GM21367 (cell line): ENCODE measurements at regions not wholly inside any gene's neighbourhood (a gene's known extent, or its start where the extent isn't known, plus 50 kb on each side); places are given as distances from the start of the nearest gene placed in this dataset.

Source experiments
- ATAC-seq: cut with Tn5 transposase; IDR thresholded peaks from one replicate; pipeline ENCODE4 v1.9.1; 2021; ENCODE audit not compliant: unreplicated experiment

GRCh38 chr1:221834698-221835513, 93.0 kb upstream of the DUSP10 start:
- ATAC-seq, result no peak

DNA sequence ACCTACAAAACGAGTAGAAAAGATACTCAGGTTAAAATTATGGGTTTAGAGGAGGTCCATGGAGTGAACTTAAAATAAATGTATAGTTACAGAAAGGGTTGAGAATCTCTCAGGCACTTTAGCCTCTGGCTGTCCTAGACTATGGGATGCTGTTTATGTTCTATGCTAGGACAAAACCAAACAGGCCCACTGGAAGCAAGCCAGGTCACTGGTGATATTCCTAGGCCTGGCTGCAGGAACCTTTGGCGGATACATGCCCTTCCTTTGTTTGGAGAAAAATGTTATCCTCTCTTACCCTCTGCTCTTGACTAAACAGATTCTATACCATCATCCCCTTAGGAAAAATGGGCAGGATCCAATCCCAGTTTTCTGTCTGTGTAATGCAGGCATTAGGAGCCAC, 90.7 kb upstream of the DUSP10 start:
- ATAC-seq, result no peak

DNA sequence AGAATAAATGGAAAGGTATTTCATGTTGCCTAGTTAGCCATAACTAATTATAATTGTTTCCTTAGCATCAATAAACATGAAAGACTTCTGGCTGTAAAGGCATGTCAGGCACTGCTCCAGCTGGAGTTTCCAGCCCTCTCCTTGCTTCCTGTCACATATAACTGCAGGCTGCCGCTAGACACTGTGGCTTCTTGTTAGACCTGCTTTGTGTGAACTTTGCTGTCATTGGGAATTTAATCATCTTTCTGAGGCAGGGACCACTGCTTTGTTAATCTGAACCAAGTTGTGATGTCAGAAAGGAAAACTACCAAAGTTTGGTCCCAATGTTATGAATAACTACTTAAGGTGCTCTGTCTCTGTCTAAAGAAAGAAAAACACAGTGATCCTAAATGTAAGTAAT, 90.3 kb upstream of the DUSP10 start:
- no peak for ATAC-seq

DNA sequence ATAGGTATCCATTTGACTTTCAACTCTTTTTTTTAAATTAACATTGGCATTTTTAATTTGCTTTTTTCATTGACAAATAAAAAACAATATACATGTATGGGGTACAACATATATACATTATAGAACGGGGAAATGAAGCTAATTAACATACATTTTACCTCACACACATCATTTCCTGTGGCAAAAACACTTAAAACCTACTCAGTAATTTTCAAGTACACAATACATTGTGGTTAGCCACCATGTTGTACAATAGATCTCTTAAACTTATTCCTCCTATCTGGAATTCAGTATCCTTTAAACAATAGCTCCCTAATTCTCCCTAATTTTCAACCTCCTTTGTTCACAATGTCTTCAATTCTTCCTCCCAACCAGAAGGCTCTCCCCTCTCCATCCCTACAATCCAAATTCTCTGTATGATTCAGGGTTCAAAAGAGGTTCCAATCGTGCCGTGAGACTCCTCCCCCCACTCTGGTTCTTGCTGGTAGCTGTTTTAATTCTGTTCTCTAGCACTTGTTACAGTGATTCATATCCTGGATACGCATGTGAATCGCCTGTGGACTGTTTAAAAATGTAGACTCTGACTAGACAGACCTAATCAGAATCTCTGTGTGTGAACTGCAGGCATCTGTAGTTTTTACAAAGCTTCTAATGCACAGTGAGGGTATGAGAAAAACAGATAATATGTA, 87.6 kb upstream of the DUSP10 start:
- no peak for ATAC-seq

- ATAC-seq, result no peak
Measured at GRCh38 chr1:221827307-221827642, 85.4 kb upstream of the DUSP10 start.

DNA sequence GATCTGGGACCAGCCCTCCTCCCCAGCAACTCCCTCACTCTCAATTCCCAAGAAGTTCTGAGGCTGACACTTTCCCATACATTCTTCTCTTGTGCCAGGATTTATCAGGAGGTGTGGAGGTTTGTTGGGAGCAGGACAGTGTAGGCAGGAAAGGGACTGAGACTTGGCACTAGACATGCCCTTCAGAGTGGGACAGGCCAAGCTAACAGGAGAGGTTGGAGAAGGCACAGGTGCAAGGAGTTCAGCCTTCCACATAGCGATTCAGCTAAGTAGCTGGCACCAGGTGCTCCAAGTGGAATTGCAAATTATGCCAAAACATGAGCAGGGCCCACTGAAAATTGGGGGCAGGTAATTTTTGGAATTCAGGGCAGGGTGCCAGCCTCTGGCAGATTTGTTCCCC, 83.0 kb upstream of the DUSP10 start:
- ATAC-seq, result no peak

DNA sequence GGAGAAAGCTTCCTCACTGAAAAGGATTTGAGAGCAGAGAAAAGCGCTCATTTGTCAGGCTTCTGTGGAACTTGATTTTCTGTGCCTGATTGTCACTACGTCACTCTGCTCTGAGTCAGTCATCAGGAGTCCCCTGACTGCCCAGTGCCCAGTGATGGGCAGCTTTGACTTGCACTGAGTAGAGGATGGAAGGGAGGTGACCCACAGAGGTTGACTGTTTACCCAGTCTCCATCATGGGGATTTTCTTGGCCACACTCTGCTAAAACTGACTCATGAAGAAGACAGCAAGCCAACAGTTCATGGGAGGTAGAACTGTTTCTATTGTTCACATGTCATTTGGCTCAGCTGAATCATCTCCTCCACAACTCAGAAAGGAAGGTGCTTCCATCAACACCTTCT, 82.1 kb upstream of the DUSP10 start:
- no peak for ATAC-seq

- ATAC-seq, result peak; percentile 8
Measured at GRCh38 chr1:221823561-221823960, 81.7 kb upstream of the DUSP10 start.

DNA sequence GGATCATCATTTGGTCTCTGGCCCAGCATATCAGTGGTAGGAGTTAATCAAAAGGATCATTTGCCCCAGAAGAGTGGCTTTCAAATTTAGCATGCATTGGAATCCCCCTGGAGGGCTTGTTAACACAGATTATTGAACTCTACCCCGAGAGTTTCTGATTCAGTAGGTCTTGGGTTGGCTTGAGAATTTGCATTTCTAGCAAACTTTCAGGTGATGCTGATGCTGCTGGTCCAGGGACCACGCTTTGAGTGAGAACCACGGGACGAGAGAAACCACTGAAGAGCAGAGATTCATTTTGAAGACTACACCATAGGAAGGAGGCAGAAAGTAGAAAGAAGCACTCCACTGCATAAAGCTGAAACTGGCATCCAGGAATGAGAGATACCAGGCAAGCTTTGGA, 81.3 kb upstream of the DUSP10 start:
- peak; percentile 72 for ATAC-seq

- ATAC-seq, result no peak
Measured at GRCh38 chr1:221822591-221822990, 80.7 kb upstream of the DUSP10 start.

DNA sequence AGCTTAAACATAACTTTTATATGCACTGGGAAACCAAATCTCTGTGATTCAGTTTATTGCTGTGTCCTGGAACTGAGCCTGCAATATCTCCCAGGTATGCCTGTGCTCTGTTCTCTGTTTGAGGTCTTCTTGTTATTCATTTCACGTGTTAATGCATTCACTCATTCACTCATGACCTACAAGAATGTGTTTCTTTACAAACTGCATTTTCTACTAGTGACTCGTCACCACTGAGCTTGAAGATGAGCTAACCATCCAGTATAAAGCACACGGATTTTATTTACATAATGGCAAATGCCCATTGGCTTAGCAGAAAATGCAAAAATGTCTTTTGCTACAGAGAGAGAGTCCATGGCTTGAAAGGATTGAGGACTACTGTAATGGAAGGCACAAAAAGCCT, 75.0 kb upstream of the DUSP10 start:
- ATAC-seq, result no peak

- ATAC-seq, result no peak
Measured at GRCh38 chr1:221815660-221816059, 73.8 kb upstream of the DUSP10 start.

DNA sequence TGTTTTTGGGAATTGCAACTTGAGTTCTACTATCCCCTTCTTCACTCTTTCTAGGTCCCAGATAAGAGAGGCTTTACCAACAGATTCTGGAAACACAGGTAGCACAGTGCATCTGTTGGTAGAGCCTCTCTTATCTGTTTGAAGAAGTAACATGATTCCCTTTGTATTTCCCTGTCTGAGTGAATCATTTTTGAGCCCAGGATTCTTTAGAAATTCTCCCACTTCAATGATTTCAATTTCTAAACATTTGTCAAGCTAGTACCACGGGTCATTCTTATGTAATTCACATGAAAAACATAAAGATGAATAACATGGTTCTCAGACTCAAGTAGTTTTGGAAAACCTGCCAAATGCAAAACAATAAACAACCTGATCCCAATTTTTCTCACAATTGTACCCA, 72.0 kb upstream of the DUSP10 start:
- ATAC-seq, result no peak

GRCh38 chr1:221812905-221813597, 71.2 kb upstream of the DUSP10 start:
- ATAC-seq, result no peak

DNA sequence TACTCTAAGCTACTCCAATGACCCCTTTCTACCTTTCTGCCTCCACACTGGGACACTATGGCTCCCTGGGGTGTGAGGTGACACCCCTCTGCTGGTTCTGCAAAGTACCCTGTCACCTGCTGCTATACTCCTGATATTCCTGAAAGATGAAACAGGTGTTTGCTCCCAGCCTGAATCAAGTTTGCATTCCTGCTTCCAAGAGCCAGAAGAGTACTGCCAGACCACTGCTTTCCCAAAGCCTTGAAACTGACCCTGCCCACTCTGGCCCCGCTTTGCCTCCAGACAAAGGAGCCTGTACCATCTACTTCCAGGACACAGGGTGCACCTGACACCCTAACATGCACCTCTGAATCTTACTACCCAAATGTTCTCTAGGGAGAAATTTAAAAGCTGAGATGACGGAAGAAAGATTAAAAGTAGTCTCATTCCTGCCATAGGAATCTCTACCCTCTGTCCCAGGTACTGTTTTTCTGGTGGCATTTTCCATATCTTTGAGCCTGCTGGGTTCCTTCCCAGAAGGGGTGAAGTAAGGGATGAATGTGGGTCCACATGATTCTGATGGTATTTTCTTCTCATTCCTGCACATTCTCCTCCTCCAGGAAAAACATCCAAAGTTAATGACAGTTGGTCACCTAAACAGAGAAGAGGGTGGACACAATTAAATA, 70.3 kb upstream of the DUSP10 start:
- no peak for ATAC-seq

DNA sequence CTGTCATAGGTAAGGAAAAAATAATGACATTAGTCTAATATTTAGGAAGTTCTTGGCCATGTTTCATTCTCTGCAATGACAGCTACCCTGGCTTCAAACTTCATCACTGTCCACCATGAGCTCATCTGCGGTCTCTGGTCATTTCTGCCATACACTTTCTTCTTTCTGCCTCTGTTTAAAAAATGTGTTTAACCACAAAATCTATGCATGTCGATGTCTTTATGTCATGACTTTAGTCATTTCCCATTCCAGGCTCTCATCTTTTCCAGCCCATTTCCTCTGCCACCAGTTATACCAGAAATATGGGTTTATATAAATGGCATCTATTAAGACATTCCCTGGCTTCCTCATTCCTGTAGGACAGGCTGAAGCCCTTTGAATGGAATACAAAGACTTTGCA, 68.5 kb upstream of the DUSP10 start:
- ATAC-seq, result no peak

DNA sequence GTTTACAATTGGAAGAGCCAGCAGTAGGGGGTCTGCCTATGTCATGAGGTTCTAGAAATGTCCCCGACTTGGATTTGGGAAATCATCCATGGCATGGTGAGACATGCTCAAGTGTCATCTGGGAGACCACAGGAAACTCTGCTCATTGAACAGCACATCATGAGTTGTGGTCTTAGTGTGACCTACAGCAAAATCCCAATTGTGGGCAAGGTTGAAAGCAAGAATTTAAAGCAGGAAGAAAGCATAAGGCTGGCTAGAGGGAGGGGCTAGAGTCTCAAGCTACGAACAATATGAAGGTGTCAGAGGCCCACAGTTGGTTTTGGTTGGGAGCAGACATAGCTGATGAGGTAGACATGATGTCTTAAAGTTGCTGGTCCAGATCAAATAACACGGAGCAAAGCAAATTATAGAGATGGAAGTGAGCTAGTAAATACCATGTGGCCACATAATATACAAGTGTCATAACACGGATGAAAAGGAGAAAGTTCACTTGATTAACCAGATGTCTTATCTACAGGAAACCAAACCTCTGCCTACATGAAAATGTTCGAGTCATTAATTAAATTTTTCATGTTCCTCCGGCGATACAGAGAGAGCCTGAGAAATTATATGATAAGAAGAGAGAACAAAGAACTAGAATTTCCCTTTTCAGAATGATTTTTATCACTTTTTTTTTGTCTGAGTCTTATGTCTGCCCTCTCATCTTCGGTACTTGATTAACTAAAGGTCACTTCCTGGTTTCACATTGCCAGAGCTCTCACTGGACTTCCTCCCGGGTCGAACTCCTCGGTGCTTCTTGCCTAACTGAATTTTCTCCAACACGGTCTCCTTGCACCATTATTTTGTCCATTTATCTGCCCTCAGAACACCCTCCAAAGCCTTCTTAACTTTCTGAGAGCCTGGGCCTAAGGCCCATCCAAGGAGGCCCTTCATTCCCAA, 67.5 kb upstream of the DUSP10 start:
- ATAC-seq, result no peak

DNA sequence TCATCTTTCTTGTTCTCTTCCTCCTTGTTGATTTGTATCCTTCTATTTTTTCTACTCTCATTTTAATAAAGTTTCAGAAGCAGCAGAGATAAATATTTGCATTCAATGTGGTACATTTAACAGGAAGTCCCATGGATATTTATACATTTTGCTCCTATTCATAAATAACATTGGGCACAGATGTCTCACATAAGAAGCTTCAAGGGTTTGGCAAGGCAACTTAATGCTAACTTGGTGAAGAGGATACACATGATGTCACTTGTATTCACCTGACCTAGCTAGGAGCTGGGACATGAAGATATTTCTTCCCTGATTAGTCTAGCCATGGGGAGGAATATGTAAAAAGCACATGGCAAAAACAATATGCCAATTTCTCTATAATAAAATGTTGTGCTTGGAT, 65.1 kb upstream of the DUSP10 start:
- ATAC-seq, result no peak

DNA sequence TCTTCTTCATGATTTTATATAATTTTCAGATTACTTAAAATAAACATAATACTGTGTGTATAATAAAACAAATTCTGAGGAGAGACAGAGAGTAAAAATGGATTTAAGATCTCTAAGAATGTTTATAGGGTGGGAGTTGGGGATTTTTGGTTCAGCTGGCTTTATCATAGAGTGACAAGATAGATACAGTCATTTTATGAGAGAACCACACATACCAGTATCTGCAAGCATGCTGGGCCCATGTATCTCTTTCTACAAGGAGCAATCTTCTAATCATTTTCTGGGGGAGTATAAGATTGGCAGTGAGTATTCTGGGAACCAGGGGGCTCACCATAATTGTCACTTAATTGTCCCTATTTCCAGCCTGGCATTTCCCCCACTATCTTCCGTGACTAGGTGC, 64.3 kb upstream of the DUSP10 start:
- ATAC-seq, result no peak

DNA sequence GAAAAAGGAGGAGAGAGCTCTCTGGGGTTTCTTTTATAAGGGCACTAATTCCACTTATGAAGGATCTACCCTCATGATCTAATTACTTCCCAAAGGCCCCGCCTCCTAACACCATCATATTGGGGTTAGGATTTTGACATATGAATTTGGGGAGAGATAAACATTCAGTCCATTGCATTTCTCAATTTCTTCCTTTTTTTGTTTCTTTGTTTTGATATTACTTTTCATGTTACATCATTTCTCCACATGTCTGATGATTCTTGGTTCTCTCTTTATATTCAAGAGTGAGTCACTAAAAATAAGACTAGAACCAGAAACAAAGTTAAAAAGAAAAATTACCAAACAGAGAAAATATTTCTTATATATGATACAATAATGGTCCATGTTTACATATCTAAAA, 63.2 kb upstream of the DUSP10 start:
- ATAC-seq, result no peak

DNA sequence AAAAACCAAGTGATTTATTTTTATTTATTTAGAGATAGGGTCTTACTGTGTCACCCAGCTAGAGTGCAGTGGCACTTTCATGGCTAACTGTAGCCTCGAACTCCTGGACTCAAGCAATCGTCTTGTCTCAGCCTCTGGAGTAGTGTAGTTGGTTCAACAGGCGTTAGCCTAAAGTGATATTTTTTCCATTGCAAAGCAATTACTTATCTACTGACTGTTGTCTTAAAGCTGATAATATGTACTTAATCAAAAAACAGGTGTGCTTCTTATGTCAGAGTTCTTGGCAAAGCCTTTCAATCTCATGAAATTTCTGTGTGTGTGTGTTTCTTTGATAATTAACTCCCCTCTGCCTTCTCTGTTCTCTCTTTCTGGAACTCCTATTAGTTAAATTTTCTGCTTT, 62.4 kb upstream of the DUSP10 start:
- no peak for ATAC-seq
